K562 (cell line): ENCODE measurements at regions not wholly inside any gene's neighbourhood (a gene's known extent, or its start where the extent isn't known, plus 50 kb on each side); places are given as distances from the start of the nearest gene placed in this dataset.

Experiments used
- BRD9 ChIP-seq: fragments of 450-650 bp; IDR thresholded peaks from 2 replicates; pipeline ENCODE4 v1.6.1; 2018; ENCODE audit warnings: low read depth; ENCODE audit not compliant: partially characterized antibody
- C11orf30 ChIP-seq: fragments of 450-650 bp; IDR thresholded peaks from 2 replicates; pipeline ENCODE4 v1.6.1; 2016; ENCODE audit warnings: low read depth, mild to moderate bottlenecking
- CBX1 ChIP-seq: sonication (generic); IDR thresholded peaks from 2 replicates; pipeline ENCODE4 v1.6.1; 2016; ENCODE audit warnings: antibody characterized with exemption, low read depth, mild to moderate bottlenecking
- CBX2 ChIP-seq: fragments of 200-600 bp; sonication (generic); IDR thresholded peaks from one replicate; pipeline ENCODE4 v1.6.1; 2012; ENCODE audit warnings: mild to moderate bottlenecking, low read length, inconsistent platforms; ENCODE audit not compliant: insufficient read depth, poor library complexity, severe bottlenecking
- HDAC6 ChIP-seq: IDR thresholded peaks from 2 replicates; pipeline ENCODE4 v1.6.1; 2012; ENCODE audit warnings: low read depth, mild to moderate bottlenecking, control low read depth, inconsistent platforms, low read length, moderate library complexity
- MCM5 ChIP-seq: fragments of 450-650 bp; IDR thresholded peaks from 2 replicates; pipeline ENCODE4 v1.6.1; 2016; ENCODE audit warnings: low read depth
- NFE2L1 ChIP-seq: fragments of 450-650 bp; IDR thresholded peaks from 2 replicates; pipeline ENCODE4 v1.6.1; 2016; ENCODE audit warnings: missing genetic modification characterization, low read depth, mild to moderate bottlenecking, missing compliant biosample characterization, moderate library complexity, borderline replicate concordance
- NR3C1 ChIP-seq: sonication (generic); formaldehyde crosslinking; IDR thresholded peaks from 2 replicates; pipeline ENCODE4 v1.8.1; 2022; ENCODE audit warnings: missing genetic modification reagents
- POLR2G ChIP-seq: fragments of 200-400 bp; formaldehyde crosslinking; IDR thresholded peaks from 2 replicates; pipeline ENCODE4 v1.6.1; 2017; ENCODE audit warnings: low read depth, mild to moderate bottlenecking, antibody characterized with exemption, low read length, moderate library complexity
- POLR3G ChIP-seq: IDR thresholded peaks from 2 replicates; pipeline ENCODE4 v1.6.1; 2011; ENCODE audit not compliant: insufficient read length, insufficient replicate concordance; ENCODE audit errors: extremely low read depth
- RBM39 ChIP-seq: fragments of 200-400 bp; formaldehyde crosslinking; optimal IDR thresholded peaks from 2 replicates; pipeline ENCODE3; 2018; ENCODE audit warnings: low read depth, low read length
- RCOR1 ChIP-seq, 2 experiments: IDR thresholded peaks; 2 replicates each; pipeline ENCODE4 v1.6.1; 2012; ENCODE audit warnings: low read depth in 2 of 2, low read length in 2 of 2, borderline replicate concordance in 1 of 2, improper control_type of control experiment in 1 of 2
- SRSF3 ChIP-seq: fragments of 200-400 bp; formaldehyde crosslinking; IDR thresholded peaks from 2 replicates; pipeline ENCODE4 v1.6.1; 2016; ENCODE audit warnings: mild to moderate bottlenecking, low read length, moderate library complexity; ENCODE audit not compliant: insufficient read depth
- STAG1 ChIP-seq: sonication (generic); formaldehyde crosslinking; IDR thresholded peaks from 2 replicates; pipeline ENCODE4 v1.5.0; 2020; ENCODE audit warnings: missing genetic modification reagents, borderline replicate concordance
- STAT5A ChIP-seq: IDR thresholded peaks from 2 replicates; pipeline ENCODE4 v1.6.1; 2012; ENCODE audit warnings: low read length, inconsistent platforms, borderline replicate concordance
- STAT6 ChIP-seq: sonication (generic); formaldehyde crosslinking; IDR thresholded peaks from 2 replicates; pipeline ENCODE4 v1.8.1; 2023; ENCODE audit warnings: mild to moderate bottlenecking, missing genetic modification reagents
- TCF3 ChIP-seq: sonication (generic); formaldehyde crosslinking; IDR thresholded peaks from 2 replicates; pipeline ENCODE4 v1.4.0; 2020; ENCODE audit warnings: mild to moderate bottlenecking, missing genetic modification reagents
- TCF7 ChIP-seq: sonication (generic); IDR thresholded peaks from 2 replicates; pipeline ENCODE4 v1.6.1; 2016; ENCODE audit warnings: antibody characterized with exemption, borderline replicate concordance
- ZC3H11A ChIP-seq: IDR thresholded peaks from 2 replicates; pipeline ENCODE4 v1.6.1; 2012; ENCODE audit warnings: low read depth, low read length, improper control_type of control experiment
- ZNF77 ChIP-seq: fragments of 250-450 bp; sonication (Bioruptor Pico); IDR thresholded peaks from 2 replicates; pipeline ENCODE4 v1.5.0; 2020
- ZZZ3 ChIP-seq: fragments of 450-650 bp; IDR thresholded peaks from 2 replicates; pipeline ENCODE4 v1.6.1; 2016; ENCODE audit warnings: antibody characterized with exemption, mild to moderate bottlenecking, moderate library complexity
- TF ChIP-seq, protein P1 (sequence below): sonication (generic); formaldehyde crosslinking; IDR thresholded peaks from 2 replicates; pipeline ENCODE4 v1.9.0; 2022; ENCODE audit warnings: mild to moderate bottlenecking, missing genetic modification reagents
- TF ChIP-seq, protein P2 (sequence below): fragments of 450-650 bp; IDR thresholded peaks from 2 replicates; pipeline ENCODE4 v1.6.1; 2017; ENCODE audit warnings: antibody characterized with exemption

DNA sequence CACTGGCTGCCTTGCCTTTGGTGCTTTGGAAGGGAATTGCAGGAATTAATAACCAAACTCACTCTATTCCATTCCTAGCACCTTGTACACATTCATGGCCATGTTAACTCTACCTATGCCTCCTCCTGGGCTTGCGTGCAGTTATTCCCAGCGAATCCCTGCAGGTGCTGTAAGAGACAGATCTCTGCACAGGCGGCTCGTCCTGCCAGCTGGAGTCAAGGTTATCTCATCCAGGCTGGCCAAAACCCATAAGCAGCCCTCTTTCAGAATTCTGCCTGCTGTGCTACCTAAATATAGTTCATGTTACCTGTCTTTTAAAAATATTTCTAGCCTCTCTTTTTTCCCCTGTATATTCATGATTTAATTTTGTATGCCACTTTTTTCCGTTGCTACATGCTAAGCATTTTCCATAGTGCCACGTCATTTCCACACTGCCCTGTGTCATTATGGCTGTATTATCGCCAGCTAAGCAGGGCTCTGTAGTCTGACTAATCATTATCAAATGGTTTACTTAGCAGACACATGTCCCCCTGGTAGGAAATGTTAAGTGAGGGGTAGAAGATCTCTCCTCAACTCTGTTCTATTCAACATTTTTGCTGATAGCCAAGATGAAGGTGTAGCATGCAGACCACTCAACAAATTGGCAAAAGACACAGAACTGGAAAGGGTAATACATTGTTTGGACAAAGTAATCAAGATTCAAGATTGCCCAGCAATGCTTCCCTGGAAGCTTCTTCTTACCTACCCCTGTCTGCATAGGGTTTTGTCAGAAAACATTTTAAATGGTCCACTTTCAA is 79.7 kb upstream of the TAF1B start (continued):
- TF ChIP-seq STAT6, result no peak
- TF ChIP-seq, protein P1, sequence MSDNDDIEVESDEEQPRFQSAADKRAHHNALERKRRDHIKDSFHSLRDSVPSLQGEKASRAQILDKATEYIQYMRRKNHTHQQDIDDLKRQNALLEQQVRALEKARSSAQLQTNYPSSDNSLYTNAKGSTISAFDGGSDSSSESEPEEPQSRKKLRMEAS (CRISPR knock-in tag), result no peak
- peak; percentile 68 for TF ChIP-seq TCF3 (CRISPR knock-in tag)
- no peak for TF ChIP-seq NR3C1 (CRISPR knock-in tag)
- TF ChIP-seq CBX2, result no peak
- TF ChIP-seq, protein P2, sequence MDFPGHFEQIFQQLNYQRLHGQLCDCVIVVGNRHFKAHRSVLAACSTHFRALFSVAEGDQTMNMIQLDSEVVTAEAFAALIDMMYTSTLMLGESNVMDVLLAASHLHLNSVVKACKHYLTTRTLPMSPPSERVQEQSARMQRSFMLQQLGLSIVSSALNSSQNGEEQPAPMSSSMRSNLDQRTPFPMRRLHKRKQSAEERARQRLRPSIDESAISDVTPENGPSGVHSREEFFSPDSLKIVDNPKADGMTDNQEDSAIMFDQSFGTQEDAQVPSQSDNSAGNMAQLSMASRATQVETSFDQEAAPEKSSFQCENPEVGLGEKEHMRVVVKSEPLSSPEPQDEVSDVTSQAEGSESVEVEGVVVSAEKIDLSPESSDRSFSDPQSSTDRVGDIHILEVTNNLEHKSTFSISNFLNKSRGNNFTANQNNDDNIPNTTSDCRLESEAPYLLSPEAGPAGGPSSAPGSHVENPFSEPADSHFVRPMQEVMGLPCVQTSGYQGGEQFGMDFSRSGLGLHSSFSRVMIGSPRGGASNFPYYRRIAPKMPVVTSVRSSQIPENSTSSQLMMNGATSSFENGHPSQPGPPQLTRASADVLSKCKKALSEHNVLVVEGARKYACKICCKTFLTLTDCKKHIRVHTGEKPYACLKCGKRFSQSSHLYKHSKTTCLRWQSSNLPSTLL, result no peak
- no peak for TF ChIP-seq CBX1
- no peak for TF ChIP-seq ZC3H11A
- TF ChIP-seq POLR2G, result no peak
- TF ChIP-seq C11orf30, result peak; percentile 85
- no peak for TF ChIP-seq SRSF3
- TF ChIP-seq MCM5, result no peak
- no peak for TF ChIP-seq NFE2L1 (tag)
- no peak for TF ChIP-seq BRD9
- no peak for TF ChIP-seq STAG1
- TF ChIP-seq STAT5A, result peak; percentile 13; the same call in 1 of the 2 replicates
- TF ChIP-seq RBM39, result no peak
- TF ChIP-seq POLR3G, result no peak
- no peak for TF ChIP-seq ZNF77 (CRISPR knock-in tag)
- no peak for TF ChIP-seq HDAC6
- TF ChIP-seq ZZZ3, result no peak
- no peak for TF ChIP-seq RCOR1 (IDR thresholded peaks at IDR 0.05; ENCODE audit: borderline replicate concordance in 1 of 2, low read depth in 2 of 2, low read length in 2 of 2)
- TF ChIP-seq TCF7, result no peak
